Hypothalamus (tissue), 51 donors: ENCODE measurements at regions not wholly inside any gene's neighbourhood (a gene's known extent, or its start where the extent isn't known, plus 50 kb on each side); places are given as distances from the start of the nearest gene placed in this dataset.

ENCODE experiments used
- DNase-seq, 51 donors: peaks; one replicate each; lab custom pipeline; 2025; lab: John Stamatoyannopoulos, UW

- no peak for DNase-seq
Measured at GRCh38 chrY:17235769-17236168, 644.3 kb downstream of the CDY2B start.

DNA sequence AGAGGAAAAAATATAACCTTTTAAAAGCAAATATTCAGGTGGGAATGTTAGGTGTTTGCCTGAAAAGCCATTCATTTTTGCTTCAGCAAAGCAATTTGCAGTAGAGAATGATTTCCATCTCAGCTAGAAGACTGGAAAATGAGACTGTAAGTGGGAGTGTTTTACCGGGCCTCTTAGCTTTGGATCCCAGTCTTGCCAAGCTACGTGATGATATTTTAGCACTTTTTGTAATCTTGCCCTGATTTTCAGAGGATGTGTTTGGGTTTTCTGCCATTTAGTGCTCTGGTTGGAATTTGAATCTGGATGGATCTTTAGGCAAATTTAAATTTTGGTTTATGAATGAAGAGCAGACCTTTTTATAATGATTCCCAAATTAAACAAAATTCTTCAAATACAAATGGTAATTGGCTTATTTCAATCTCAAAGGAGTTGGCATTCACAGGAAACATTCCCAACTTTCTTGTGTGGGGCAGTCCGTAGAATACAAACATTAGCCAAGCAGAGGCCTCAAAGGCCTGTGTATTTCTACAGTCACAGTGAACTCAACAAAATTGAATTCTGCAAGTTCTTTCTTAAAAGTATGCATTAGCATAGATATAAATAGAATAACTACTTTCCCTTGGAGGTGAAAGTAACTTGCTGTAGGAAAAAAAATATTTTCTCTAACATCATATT lies 646.4 kb downstream of the CDY2B start:
- DNase-seq: no peak

GRCh38 chrY:17231994-17232393 lies 648.0 kb downstream of the CDY2B start:
- DNase-seq: no peak

GRCh38 chrY:17223502-17223901 lies 656.5 kb downstream of the CDY2B start:
- DNase-seq: no peak

DNA sequence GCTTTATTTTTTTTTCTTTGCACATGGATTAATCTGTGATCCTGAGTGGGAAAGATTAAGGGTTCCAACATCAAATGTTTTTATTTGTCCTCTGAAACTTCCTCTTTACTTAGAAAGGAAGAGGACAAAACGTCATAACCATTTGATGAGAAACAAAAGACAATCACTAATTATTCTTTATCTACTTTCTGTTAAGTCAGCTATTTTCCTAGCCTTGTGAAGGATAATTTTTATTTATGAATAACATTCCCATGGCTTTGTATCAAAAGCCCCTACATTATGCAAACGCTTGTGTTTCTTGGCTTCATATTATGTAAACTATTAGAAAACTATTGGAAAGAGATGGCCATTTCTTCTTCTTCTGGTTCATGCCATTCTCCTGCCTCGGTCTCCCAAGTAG lies 677.6 kb downstream of the CDY2B start:
- DNase-seq: no peak

DNA sequence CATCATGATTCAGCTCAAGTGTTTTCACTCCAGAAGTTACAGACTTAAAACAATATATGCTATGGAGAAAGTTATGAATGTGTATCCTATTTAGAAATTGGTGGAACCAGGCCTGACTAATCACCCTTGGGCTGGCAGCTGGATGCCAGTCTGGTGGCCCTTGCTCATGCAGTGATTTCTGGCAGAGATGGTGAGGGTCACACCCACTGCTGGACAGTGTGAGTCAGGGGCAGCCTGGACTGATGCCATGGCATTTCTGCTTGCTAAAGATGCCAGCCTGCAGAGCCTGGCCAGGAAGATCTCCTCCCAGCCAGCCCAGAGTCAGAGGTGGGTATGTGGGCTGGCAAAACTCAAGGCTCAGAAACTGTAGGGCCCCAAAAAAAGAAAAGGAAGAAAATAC lies 695.7 kb downstream of the CDY2B start:
- no peak for DNase-seq

DNA sequence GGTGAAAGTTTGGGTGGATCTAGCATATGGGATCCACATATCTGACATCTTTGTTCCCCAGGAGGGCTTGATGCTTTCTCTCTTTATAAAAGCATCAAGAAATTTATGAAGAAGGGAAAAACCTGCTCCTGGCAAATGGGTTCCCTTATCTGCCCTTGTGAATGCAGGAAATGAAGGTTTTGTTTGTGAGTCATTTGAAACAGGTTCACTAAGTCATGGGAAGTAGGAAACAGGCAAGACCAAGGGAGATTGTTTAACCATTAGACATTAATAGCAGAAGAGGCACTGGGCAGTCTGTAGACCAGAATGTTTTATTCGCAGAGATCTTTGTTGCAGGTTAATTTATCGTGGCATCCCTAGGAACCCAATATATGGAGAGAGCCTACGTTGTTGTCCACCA lies 713.1 kb downstream of the CDY2B start:
- no peak for DNase-seq

GRCh38 chrY:17122166-17122565 lies 757.9 kb downstream of the CDY2B start:
- no peak for DNase-seq

- no peak for DNase-seq
Measured at GRCh38 chrY:17085303-17085702, 794.7 kb downstream of the CDY2B start.

DNA sequence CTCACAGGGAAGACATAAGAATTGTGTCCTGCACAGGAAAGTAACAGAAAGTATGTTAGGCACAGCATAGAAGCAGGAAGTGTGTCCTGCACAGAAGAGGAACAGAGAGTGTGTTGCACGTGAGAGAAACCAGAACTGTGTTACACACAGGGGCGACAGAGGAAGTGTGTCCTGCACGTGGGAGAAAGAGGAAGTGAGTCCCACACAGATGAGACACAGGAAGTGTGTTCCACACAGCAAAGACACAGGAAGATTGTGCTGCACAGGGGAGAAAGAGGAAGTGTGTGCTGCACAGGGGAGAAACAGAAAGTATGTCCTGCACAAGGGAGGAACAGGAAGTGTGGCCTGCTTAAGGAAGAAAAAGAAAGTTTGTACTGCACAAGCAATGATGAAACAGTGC lies 800.1 kb downstream of the CDY2B start:
- no peak for DNase-seq

DNA sequence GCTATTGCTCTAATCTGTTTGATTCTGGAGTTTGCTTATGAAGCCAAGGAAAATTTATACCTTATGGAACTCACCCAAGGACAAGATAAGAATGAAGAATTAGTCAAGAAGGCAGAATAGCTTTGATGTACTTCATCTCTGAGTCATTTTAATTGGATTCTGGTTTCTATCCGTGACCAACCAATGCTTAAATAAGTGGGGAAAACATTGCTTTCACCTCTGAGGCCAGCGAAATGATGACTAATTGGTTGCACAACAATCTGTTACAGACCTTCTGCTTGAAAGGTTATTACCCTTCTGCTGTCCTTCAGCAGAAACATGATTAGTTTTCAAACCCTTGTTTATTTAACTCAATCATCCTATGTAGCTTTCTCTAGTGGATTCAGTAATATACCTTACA lies 812.7 kb downstream of the CDY2B start:
- no peak for DNase-seq

DNA sequence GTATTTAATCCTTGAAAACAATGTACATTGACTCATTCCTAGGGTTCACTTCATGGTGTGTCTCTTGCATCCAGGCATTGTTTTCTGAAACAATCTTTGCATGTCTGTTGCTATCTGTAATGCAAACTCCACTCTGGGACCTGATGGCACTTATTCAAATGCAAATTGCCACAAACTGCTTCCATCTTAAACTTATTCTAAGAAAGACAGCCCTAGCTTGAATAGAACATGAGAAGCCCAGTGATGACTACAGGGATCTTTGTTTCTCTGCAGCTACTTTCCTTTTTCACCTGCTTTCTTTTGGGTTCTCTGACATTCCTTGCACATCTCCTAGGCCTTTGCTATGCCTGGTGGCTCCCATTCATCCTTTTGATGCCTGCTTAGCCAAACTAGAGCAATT lies 827.0 kb downstream of the CDY2B start:
- DNase-seq: no peak

DNA sequence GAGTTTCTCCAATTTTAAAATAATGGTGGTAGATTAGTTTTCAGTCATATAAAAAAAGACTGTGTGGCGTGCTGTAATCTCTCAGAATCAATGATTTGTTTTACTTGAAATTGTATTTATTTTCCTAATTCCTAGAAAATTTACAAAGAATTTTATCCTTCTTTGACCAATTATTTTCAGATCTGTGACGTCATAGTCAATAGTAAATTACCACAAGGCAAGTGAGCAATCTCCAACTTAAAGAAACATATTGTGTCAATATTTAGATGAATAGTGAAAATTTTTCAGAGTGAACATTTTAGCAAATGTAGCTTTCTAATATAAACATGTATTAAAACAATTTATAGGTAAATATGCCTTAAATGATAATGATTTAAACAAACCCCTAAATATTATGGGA lies 829.6 kb downstream of the CDY2B start:
- DNase-seq: no peak

GRCh38 chrY:17045124-17045523 lies 834.9 kb downstream of the CDY2B start:
- DNase-seq: no peak

DNA sequence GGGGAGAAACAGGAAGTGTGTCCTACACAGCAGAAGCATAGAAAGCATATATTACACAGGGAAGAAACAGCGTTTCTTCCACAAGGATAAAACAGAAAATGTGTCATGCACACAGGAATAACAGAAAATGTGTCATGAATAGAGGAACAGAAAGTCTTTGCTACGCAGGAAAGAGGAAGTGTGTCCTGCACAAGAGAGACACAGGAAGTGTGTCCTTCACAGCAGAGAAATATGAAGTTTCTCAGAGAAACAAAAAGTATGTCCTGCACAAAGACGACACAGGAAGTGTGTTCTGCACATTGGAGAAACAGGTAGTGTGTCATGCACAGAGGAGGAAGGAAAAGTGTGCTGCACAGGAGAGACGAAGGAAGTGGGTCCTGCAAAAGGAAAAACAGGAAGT lies 835.3 kb downstream of the CDY2B start:
- no peak for DNase-seq

- DNase-seq: no peak
Measured at GRCh38 chrY:17044272-17044671, 835.7 kb downstream of the CDY2B start.

GRCh38 chrY:17038439-17038838 lies 841.6 kb downstream of the CDY2B start:
- DNase-seq: no peak

DNA sequence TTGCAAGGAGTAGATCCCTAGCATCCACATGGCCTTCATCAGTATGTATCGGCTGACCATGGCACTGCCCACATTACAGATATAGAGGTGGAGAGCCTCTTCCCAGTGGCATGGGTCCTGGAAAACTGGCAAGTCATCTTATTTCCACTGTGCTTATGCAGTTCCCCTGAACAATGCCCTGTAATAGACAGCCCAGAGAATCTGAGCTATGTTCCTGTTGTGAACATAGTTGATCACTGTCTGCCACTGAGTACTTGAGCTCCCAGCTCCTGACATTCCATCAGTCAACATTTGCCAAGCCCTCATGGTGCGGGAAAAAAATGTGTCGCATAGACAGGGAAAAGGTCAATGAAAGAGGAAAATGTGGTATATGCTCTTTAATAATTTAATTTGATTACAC lies 861.9 kb downstream of the CDY2B start:
- DNase-seq: no peak

GRCh38 chrY:16993551-16993950 lies 886.5 kb downstream of the CDY2B start:
- no peak for DNase-seq

GRCh38 chrY:16981776-16982175 lies 898.2 kb downstream of the CDY2B start:
- no peak for DNase-seq

DNA sequence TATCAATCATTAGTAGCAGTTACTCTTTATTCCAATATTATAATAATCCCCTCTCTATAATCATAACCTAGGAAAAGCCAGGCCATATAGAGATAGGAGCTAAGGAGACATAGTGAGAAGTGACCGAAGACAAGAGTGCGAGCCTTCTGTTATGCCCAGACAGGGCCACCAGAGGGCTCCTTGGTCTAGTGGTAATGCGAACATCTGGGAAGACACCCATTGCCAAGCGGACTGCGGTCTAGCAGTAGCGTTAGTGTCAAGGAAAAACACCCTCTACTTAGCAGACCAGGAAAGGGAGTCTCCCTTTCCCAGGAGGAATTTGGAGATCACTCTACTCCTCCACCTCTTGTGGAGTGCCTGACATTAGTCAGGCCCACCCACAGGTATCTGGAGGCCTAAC lies 920.9 kb downstream of the CDY2B start:
- DNase-seq: no peak

GRCh38 chrY:16947221-16947620 lies 932.8 kb downstream of the CDY2B start:
- DNase-seq: no peak
